GM12878 (cell line): ENCODE measurements at regions not wholly inside any gene's neighbourhood (a gene's known extent, or its start where the extent isn't known, plus 50 kb on each side); places are given as distances from the start of the nearest gene placed in this dataset.

ENCODE experiments used
- BCL11A ChIP-seq: IDR thresholded peaks from 2 replicates; pipeline ENCODE4 v1.6.1; 2011; ENCODE audit warnings: low read depth, low read length
- EP300 ChIP-seq, 2 experiments: fragments of 150-350 bp in 1 of 2; IDR thresholded peaks; 2 replicates each; pipeline ENCODE4 v1.6.1; 2011 to 2012; ENCODE audit warnings: low read depth in 2 of 2, low read length in 2 of 2, borderline replicate concordance in 1 of 2, improper control_type of control experiment in 1 of 2, inconsistent platforms in 1 of 2; ENCODE audit not compliant: control insufficient read depth in 1 of 2
- TF ChIP-seq, protein P1 (sequence below), 3 experiments: IDR thresholded peaks in 2 of 3; conservative IDR thresholded peaks in 1 of 3; 2 replicates each; pipeline ENCODE4 v1.5.1; 2011; ENCODE audit warnings: low read depth in 3 of 3, low read length in 3 of 3, mild to moderate bottlenecking in 3 of 3, control low read depth in 2 of 3, moderate library complexity in 2 of 3, inconsistent platforms in 1 of 3, mixed read lengths in 1 of 3; ENCODE audit not compliant: control insufficient read depth in 2 of 3, insufficient read depth in 1 of 3; ENCODE audit errors: extremely low read depth in 1 of 3
- TF ChIP-seq, protein P2 (sequence below): IDR thresholded peaks from 2 replicates; pipeline ENCODE4 v1.6.1; 2011; ENCODE audit warnings: low read depth, mild to moderate bottlenecking, low read length, moderate library complexity, borderline replicate concordance; ENCODE audit errors: extremely low read depth

DNA sequence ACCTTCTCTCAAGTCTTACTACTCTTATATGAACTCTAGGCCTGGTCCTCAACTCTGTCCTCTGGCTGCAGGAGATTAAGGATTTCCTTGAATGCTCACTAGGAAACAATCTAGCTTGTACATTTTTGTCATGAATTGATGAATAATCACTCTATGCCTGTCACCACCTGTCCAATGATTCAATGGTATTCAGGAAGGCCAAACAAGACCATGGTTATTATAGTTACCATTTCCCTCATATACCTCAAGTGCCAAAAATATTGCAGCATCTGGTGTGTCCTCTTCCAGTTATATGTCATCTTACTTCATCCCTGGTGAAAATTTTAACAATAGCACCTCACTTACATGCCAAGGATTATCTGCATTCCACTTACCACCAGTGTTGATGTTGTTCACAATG lies 179.0 kb upstream of the MOCS2 start:
- TF ChIP-seq, protein P1, sequence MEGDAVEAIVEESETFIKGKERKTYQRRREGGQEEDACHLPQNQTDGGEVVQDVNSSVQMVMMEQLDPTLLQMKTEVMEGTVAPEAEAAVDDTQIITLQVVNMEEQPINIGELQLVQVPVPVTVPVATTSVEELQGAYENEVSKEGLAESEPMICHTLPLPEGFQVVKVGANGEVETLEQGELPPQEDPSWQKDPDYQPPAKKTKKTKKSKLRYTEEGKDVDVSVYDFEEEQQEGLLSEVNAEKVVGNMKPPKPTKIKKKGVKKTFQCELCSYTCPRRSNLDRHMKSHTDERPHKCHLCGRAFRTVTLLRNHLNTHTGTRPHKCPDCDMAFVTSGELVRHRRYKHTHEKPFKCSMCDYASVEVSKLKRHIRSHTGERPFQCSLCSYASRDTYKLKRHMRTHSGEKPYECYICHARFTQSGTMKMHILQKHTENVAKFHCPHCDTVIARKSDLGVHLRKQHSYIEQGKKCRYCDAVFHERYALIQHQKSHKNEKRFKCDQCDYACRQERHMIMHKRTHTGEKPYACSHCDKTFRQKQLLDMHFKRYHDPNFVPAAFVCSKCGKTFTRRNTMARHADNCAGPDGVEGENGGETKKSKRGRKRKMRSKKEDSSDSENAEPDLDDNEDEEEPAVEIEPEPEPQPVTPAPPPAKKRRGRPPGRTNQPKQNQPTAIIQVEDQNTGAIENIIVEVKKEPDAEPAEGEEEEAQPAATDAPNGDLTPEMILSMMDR (IDR thresholded peaks at IDR 0.05 in 2 of 3, conservative IDR thresholded peaks at IDR 0.05 in 1 of 3; ENCODE audit: control insufficient read depth in 2 of 3, extremely low read depth in 1 of 3, insufficient read depth in 1 of 3, low read depth in 3 of 3, low read length in 3 of 3) = no peak
- TF ChIP-seq EP300 (IDR thresholded peaks at IDR 0.05; ENCODE audit: borderline replicate concordance in 1 of 2, control insufficient read depth in 1 of 2, low read depth in 2 of 2, low read length in 2 of 2) (no peak), BCL11A (no peak)
- TF ChIP-seq, protein P2, sequence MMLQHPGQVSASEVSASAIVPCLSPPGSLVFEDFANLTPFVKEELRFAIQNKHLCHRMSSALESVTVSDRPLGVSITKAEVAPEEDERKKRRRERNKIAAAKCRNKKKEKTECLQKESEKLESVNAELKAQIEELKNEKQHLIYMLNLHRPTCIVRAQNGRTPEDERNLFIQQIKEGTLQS = no peak
